ENCODE measurements at regions not wholly inside any gene's neighbourhood (a gene's known extent, or its start where the extent isn't known, plus 50 kb on each side); places are given as distances from the start of the nearest gene placed in this dataset.
"Not testable (repeated sequence)": the region's sequence is repeated elsewhere in the genome, so short reads cannot be mapped to it uniquely, and the experiment has no call there.

GRCh38 chr7:49481075-49481474 lies 292.4 kb upstream of the VWC2 start:
- no peak for DNase-seq (ENCODE audit: low spot score)

GRCh38 chr7:49483142-49483541 lies 290.3 kb upstream of the VWC2 start:
- DNase-seq (ENCODE audit: low spot score) = peak; percentile 14

- no peak for DNase-seq (ENCODE audit: low spot score)
Observed at GRCh38 chr7:49486974-49487829, 286.2 kb upstream of the VWC2 start.

GRCh38 chr7:49487830-49488140 lies 285.7 kb upstream of the VWC2 start:
- DNase-seq (ENCODE audit: low spot score) = no peak

GRCh38 chr7:49488573-49488972 lies 284.9 kb upstream of the VWC2 start:
- DNase-seq (ENCODE audit: low spot score) = no peak

GRCh38 chr7:49497471-49497870 lies 276.0 kb upstream of the VWC2 start:
- no peak for DNase-seq (ENCODE audit: low spot score)

- no peak for DNase-seq (ENCODE audit: low spot score)
Observed at GRCh38 chr7:49500741-49501140, 272.7 kb upstream of the VWC2 start.

GRCh38 chr7:49507206-49507605 lies 266.2 kb upstream of the VWC2 start:
- DNase-seq (ENCODE audit: low spot score) = not testable (repeated sequence)

- DNase-seq (ENCODE audit: low spot score) = no peak
Observed at GRCh38 chr7:49513911-49514310, 259.5 kb upstream of the VWC2 start.

- DNase-seq (ENCODE audit: low spot score) = no peak
Observed at GRCh38 chr7:49520951-49521350, 252.5 kb upstream of the VWC2 start.

GRCh38 chr7:49522111-49522510 lies 251.3 kb upstream of the VWC2 start:
- DNase-seq (ENCODE audit: low spot score) = no peak

- no peak for DNase-seq (ENCODE audit: low spot score)
Observed at GRCh38 chr7:49523870-49524269, 249.6 kb upstream of the VWC2 start.

- DNase-seq (ENCODE audit: low spot score) = no peak
Observed at GRCh38 chr7:49527182-49527581, 246.3 kb upstream of the VWC2 start.

GRCh38 chr7:49530481-49530880 lies 243.0 kb upstream of the VWC2 start:
- no peak for DNase-seq (ENCODE audit: low spot score)

GRCh38 chr7:49563693-49564378 lies 209.6 kb upstream of the VWC2 start:
- no peak for DNase-seq (ENCODE audit: low spot score)

GRCh38 chr7:49564379-49564714 lies 209.1 kb upstream of the VWC2 start:
- DNase-seq (ENCODE audit: low spot score) = no peak

GRCh38 chr7:49577576-49577975 lies 195.9 kb upstream of the VWC2 start:
- DNase-seq (ENCODE audit: low spot score) = no peak

GRCh38 chr7:49579408-49579807 lies 194.0 kb upstream of the VWC2 start:
- no peak for DNase-seq (ENCODE audit: low spot score)

GRCh38 chr7:49580000-49580399 lies 193.4 kb upstream of the VWC2 start:
- no peak for DNase-seq (ENCODE audit: low spot score)

- DNase-seq (ENCODE audit: low spot score) = no peak
Observed at GRCh38 chr7:49580761-49581160, 192.7 kb upstream of the VWC2 start.

GRCh38 chr7:49583440-49583839 lies 190.0 kb upstream of the VWC2 start:
- DNase-seq (ENCODE audit: low spot score) = no peak

- DNase-seq (ENCODE audit: low spot score) = no peak
Observed at GRCh38 chr7:49596701-49597491, 176.5 kb upstream of the VWC2 start.

GRCh38 chr7:49597805-49598204 lies 175.6 kb upstream of the VWC2 start:
- DNase-seq (ENCODE audit: low spot score) = no peak

Data from cerebellar cortex (tissue), 1 donor.